Peyer's patch (tissue), 4 donors: ENCODE measurements at regions not wholly inside any gene's neighbourhood (a gene's known extent, or its start where the extent isn't known, plus 50 kb on each side); places are given as distances from the start of the nearest gene placed in this dataset.

ENCODE experiments used
- POLR2A ChIP-seq, 2 donors: fragments of 450-650 bp; IDR thresholded peaks; one replicate each; pipeline ENCODE4 v1.5.1; 2017; ENCODE audit warnings: antibody characterized with exemption in 2 of 2, mild to moderate bottlenecking in 2 of 2, moderate library complexity in 2 of 2
- TF ChIP-seq, protein P1 (sequence below), 6 experiments: fragments of 450-650 bp in 4 of 6; fragments of 200-600 bp in 2 of 6; sonication (generic) in 1 of 6; IDR thresholded peaks; one replicate each; pipeline ENCODE4 v1.5.1; 2017 to 2019; ENCODE audit warnings: antibody characterized with exemption in 6 of 6, mild to moderate bottlenecking in 3 of 6, moderate library complexity in 1 of 6

DNA sequence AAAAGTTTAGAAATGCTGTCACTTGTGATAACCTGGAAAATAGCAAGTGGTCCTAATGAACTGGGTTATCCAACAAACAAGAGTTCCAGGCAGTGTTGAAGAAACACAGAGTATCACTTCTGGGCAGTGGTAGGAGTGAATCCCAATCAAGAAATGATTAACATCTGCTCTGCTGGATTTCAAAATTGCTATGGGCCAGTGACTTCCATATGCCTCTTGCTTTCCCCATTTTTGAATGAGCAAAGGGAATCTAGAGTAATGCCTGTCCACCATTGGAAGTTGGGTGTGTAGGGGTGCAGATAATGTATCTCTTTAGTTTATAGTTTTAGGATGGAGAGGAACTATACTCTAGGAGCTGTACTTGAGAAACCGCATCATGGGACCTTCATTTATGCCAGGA is 236.5 kb downstream of the RPLP1 start:
- TF ChIP-seq POLR2A (IDR thresholded peaks at IDR 0.05) = no peak
- TF ChIP-seq, protein P1, sequence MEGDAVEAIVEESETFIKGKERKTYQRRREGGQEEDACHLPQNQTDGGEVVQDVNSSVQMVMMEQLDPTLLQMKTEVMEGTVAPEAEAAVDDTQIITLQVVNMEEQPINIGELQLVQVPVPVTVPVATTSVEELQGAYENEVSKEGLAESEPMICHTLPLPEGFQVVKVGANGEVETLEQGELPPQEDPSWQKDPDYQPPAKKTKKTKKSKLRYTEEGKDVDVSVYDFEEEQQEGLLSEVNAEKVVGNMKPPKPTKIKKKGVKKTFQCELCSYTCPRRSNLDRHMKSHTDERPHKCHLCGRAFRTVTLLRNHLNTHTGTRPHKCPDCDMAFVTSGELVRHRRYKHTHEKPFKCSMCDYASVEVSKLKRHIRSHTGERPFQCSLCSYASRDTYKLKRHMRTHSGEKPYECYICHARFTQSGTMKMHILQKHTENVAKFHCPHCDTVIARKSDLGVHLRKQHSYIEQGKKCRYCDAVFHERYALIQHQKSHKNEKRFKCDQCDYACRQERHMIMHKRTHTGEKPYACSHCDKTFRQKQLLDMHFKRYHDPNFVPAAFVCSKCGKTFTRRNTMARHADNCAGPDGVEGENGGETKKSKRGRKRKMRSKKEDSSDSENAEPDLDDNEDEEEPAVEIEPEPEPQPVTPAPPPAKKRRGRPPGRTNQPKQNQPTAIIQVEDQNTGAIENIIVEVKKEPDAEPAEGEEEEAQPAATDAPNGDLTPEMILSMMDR (IDR thresholded peaks at IDR 0.05) = no peak
